ENCODE measurements at regions not wholly inside any gene's neighbourhood (a gene's known extent, or its start where the extent isn't known, plus 50 kb on each side); places are given as distances from the start of the nearest gene placed in this dataset.

- DNase-seq, result no peak
Observed at GRCh38 chr4:120415896-120416295, 349.2 kb upstream of the MAD2L1 start.

- DNase-seq, result no peak
Observed at GRCh38 chr4:120406960-120407359, 340.3 kb upstream of the MAD2L1 start.

GRCh38 chr4:120403296-120403695, 336.6 kb upstream of the MAD2L1 start:
- no peak for DNase-seq

GRCh38 chr4:120400441-120400840, 333.8 kb upstream of the MAD2L1 start:
- DNase-seq, result no peak

- DNase-seq, result no peak
Observed at GRCh38 chr4:120399826-120400225, 333.2 kb upstream of the MAD2L1 start.

- no peak for DNase-seq
Observed at GRCh38 chr4:120395746-120396145, 329.1 kb upstream of the MAD2L1 start.

- no peak for DNase-seq
Observed at GRCh38 chr4:120355881-120356280, 289.2 kb upstream of the MAD2L1 start.

- DNase-seq, result no peak
Observed at GRCh38 chr4:120354381-120354780, 287.7 kb upstream of the MAD2L1 start.

GRCh38 chr4:120353235-120353634, 286.6 kb upstream of the MAD2L1 start:
- no peak for DNase-seq

GRCh38 chr4:120352739-120353138, 286.1 kb upstream of the MAD2L1 start:
- DNase-seq, result no peak

GRCh38 chr4:120348948-120349347, 282.3 kb upstream of the MAD2L1 start:
- DNase-seq, result no peak

GRCh38 chr4:120348521-120348920, 281.9 kb upstream of the MAD2L1 start:
- no peak for DNase-seq

- no peak for DNase-seq
Observed at GRCh38 chr4:120331486-120332370, 265.1 kb upstream of the MAD2L1 start.

- DNase-seq, result no peak
Observed at GRCh38 chr4:120329386-120329785, 262.7 kb upstream of the MAD2L1 start.

GRCh38 chr4:120327276-120327675, 260.6 kb upstream of the MAD2L1 start:
- no peak for DNase-seq

- no peak for DNase-seq
Observed at GRCh38 chr4:120319046-120319767, 252.6 kb upstream of the MAD2L1 start.

- DNase-seq, result no peak
Observed at GRCh38 chr4:120318196-120318846, 251.7 kb upstream of the MAD2L1 start.

GRCh38 chr4:120317713-120318112, 251.1 kb upstream of the MAD2L1 start:
- DNase-seq, result no peak

- DNase-seq, result no peak
Observed at GRCh38 chr4:120316416-120316815, 249.8 kb upstream of the MAD2L1 start.

GRCh38 chr4:120314969-120315368, 248.3 kb upstream of the MAD2L1 start:
- DNase-seq, result no peak

- DNase-seq, result no peak
Observed at GRCh38 chr4:120304801-120305200, 238.2 kb upstream of the MAD2L1 start.

GRCh38 chr4:120299631-120300030, 233.0 kb upstream of the MAD2L1 start:
- DNase-seq, result no peak

- no peak for DNase-seq
Observed at GRCh38 chr4:120293341-120293740, 226.7 kb upstream of the MAD2L1 start.

GRCh38 chr4:120291541-120291940, 224.9 kb upstream of the MAD2L1 start:
- DNase-seq, result no peak
